ENCODE measurements at regions not wholly inside any gene's neighbourhood (a gene's known extent, or its start where the extent isn't known, plus 50 kb on each side); places are given as distances from the start of the nearest gene placed in this dataset.
"Not testable (repeated sequence)": the region's sequence is repeated elsewhere in the genome, so short reads cannot be mapped to it uniquely, and the experiment has no call there.

- Histone ChIP-seq H3K27ac (no peak overlapping the region), H3K4me3 (no peak overlapping the region), H3K36me3 (ENCODE audit: insufficient read depth, low read length) (no peaks in the 10 kb centered on the region), H3K9me3 (ENCODE audit: low read depth, low read length) (no peaks in the 10 kb centered on the region), H3K9ac (ENCODE audit: insufficient read length) (no peak overlapping the region)
- TF ChIP-seq POLR2AphosphoS5 (IDR thresholded peaks at IDR 0.05; ENCODE audit: borderline replicate concordance, low read depth, low read length) (no peak), EZH2 (IDR thresholded peaks at IDR 0.05) (no peak), FOXP2 (optimal IDR thresholded peaks at IDR 0.05; ENCODE audit: control extremely low read depth, extremely low read length, insufficient read depth) (no peak)
- DNase-seq (ENCODE audit: low read depth, low spot score), result no peak
These were observed 114.3 kb upstream of the FMN2 start for GRCh38 chr1:239977416-239977815.

GRCh38 chr1:239979456-239979855, 112.2 kb upstream of the FMN2 start:
- Histone ChIP-seq H3K4me3 (no peak overlapping the region), H3K36me3 (ENCODE audit: insufficient read depth, low read length) (no peaks in the 10 kb centered on the region), H3K27ac (no peak overlapping the region), H3K9me3 (ENCODE audit: low read depth, low read length) (no peaks in the 10 kb centered on the region), H3K9ac (ENCODE audit: insufficient read length) (no peak overlapping the region)
- DNase-seq (ENCODE audit: low read depth, low spot score), result no peak
- no peak for TF ChIP-seq POLR2AphosphoS5 (IDR thresholded peaks at IDR 0.05; ENCODE audit: borderline replicate concordance, low read depth, low read length)
- no peak for TF ChIP-seq EZH2 (IDR thresholded peaks at IDR 0.05)
- no peak for TF ChIP-seq FOXP2 (optimal IDR thresholded peaks at IDR 0.05; ENCODE audit: control extremely low read depth, extremely low read length, insufficient read depth)

GRCh38 chr1:239982762-239983161, 108.9 kb upstream of the FMN2 start:
- H3K9ac ChIP-seq (ENCODE audit: insufficient read length), result no peak overlapping the region
- DNase-seq (ENCODE audit: low read depth, low spot score), result no peak
- no peak overlapping the region for H3K27ac ChIP-seq
- H3K36me3 ChIP-seq (ENCODE audit: insufficient read depth, low read length), result no peaks in the 10 kb centered on the region
- H3K9me3 ChIP-seq (ENCODE audit: low read depth, low read length), result no peaks in the 10 kb centered on the region
- no peak for TF ChIP-seq FOXP2 (optimal IDR thresholded peaks at IDR 0.05; ENCODE audit: control extremely low read depth, extremely low read length, insufficient read depth)
- H3K4me3 ChIP-seq, result no peak overlapping the region

GRCh38 chr1:239985044-239985443, 106.6 kb upstream of the FMN2 start:
- DNase-seq (ENCODE audit: low read depth, low spot score), result no peak
- no peaks in the 10 kb centered on the region for H3K9me3 ChIP-seq (ENCODE audit: low read depth, low read length)
- no peak overlapping the region for H3K4me3 ChIP-seq
- no peaks in the 10 kb centered on the region for H3K36me3 ChIP-seq (ENCODE audit: insufficient read depth, low read length)
- TF ChIP-seq POLR2AphosphoS5 (IDR thresholded peaks at IDR 0.05; ENCODE audit: borderline replicate concordance, low read depth, low read length) (no peak), EZH2 (IDR thresholded peaks at IDR 0.05) (no peak), FOXP2 (optimal IDR thresholded peaks at IDR 0.05; ENCODE audit: control extremely low read depth, extremely low read length, insufficient read depth) (no peak)
- no peak overlapping the region for H3K27ac ChIP-seq
- no peak overlapping the region for H3K9ac ChIP-seq (ENCODE audit: insufficient read length)

GRCh38 chr1:239987103-239987745, 104.5 kb upstream of the FMN2 start:
- TF ChIP-seq EZH2 (IDR thresholded peaks at IDR 0.05), result no peak
- TF ChIP-seq POLR2AphosphoS5 (IDR thresholded peaks at IDR 0.05; ENCODE audit: borderline replicate concordance, low read depth, low read length), result no peak
- TF ChIP-seq FOXP2 (optimal IDR thresholded peaks at IDR 0.05; ENCODE audit: control extremely low read depth, extremely low read length, insufficient read depth), result no peak
- H3K36me3 ChIP-seq (ENCODE audit: insufficient read depth, low read length), result no peaks in the 10 kb centered on the region
- no peak for DNase-seq (ENCODE audit: low read depth, low spot score)
- H3K27ac ChIP-seq, result no peak overlapping the region
- H3K9ac ChIP-seq (ENCODE audit: insufficient read length), result no peak overlapping the region
- no peak overlapping the region for H3K4me3 ChIP-seq
- H3K9me3 ChIP-seq (ENCODE audit: low read depth, low read length), result no peaks in the 10 kb centered on the region

GRCh38 chr1:239989990-239990389, 101.7 kb upstream of the FMN2 start:
- no peak for TF ChIP-seq POLR2AphosphoS5 (IDR thresholded peaks at IDR 0.05; ENCODE audit: borderline replicate concordance, low read depth, low read length)
- TF ChIP-seq EZH2 (IDR thresholded peaks at IDR 0.05), result no peak
- TF ChIP-seq FOXP2 (optimal IDR thresholded peaks at IDR 0.05; ENCODE audit: control extremely low read depth, extremely low read length, insufficient read depth), result no peak
- Histone ChIP-seq H3K27ac (no peak overlapping the region), H3K4me3 (no peak overlapping the region), H3K9ac (ENCODE audit: insufficient read length) (no peak overlapping the region), H3K36me3 (ENCODE audit: insufficient read depth, low read length) (no peaks in the 10 kb centered on the region), H3K9me3 (ENCODE audit: low read depth, low read length) (no peaks in the 10 kb centered on the region)
- no peak for DNase-seq (ENCODE audit: low read depth, low spot score)

- H3K36me3 ChIP-seq (ENCODE audit: insufficient read depth, low read length); DNase-seq (ENCODE audit: low read depth, low spot score); H3K27ac ChIP-seq; H3K9me3 ChIP-seq (ENCODE audit: low read depth, low read length); H3K9ac ChIP-seq (ENCODE audit: insufficient read length); H3K4me3 ChIP-seq: not testable (repeated sequence)
These were observed 99.1 kb upstream of the FMN2 start for GRCh38 chr1:239992566-239992965.

- H3K9me3 ChIP-seq (ENCODE audit: low read depth, low read length), result no peaks in the 10 kb centered on the region
- no peak overlapping the region for H3K27ac ChIP-seq
- H3K9ac ChIP-seq (ENCODE audit: insufficient read length), result no peak overlapping the region
- TF ChIP-seq FOXP2 (optimal IDR thresholded peaks at IDR 0.05; ENCODE audit: control extremely low read depth, extremely low read length, insufficient read depth), result no peak
- H3K4me3 ChIP-seq, result no peak overlapping the region
- DNase-seq (ENCODE audit: low read depth, low spot score), result no peak
- no peaks in the 10 kb centered on the region for H3K36me3 ChIP-seq (ENCODE audit: insufficient read depth, low read length)
These were observed 98.3 kb upstream of the FMN2 start for GRCh38 chr1:239993366-239993765.

- no peak for TF ChIP-seq POLR2AphosphoS5 (IDR thresholded peaks at IDR 0.05; ENCODE audit: borderline replicate concordance, low read depth, low read length)
- no peak for TF ChIP-seq EZH2 (IDR thresholded peaks at IDR 0.05)
- TF ChIP-seq FOXP2 (optimal IDR thresholded peaks at IDR 0.05; ENCODE audit: control extremely low read depth, extremely low read length, insufficient read depth), result no peak
- H3K9ac ChIP-seq (ENCODE audit: insufficient read length), result no peak overlapping the region
These were observed 96.4 kb upstream of the FMN2 start for GRCh38 chr1:239995281-239995680.

More at GRCh38 chr1:239995281-239995680, 96.4 kb upstream of the FMN2 start:
- Histone ChIP-seq H3K4me3 (no peak overlapping the region), H3K27ac (no peak overlapping the region), H3K9me3 (ENCODE audit: low read depth, low read length) (no peaks in the 10 kb centered on the region), H3K36me3 (ENCODE audit: insufficient read depth, low read length) (no peaks in the 10 kb centered on the region)
- DNase-seq (ENCODE audit: low read depth, low spot score), result no peak

All from SK-N-MC (cell line).